22Rv1 (cell line): ENCODE measurements at regions not wholly inside any gene's neighbourhood (a gene's known extent, or its start where the extent isn't known, plus 50 kb on each side); places are given as distances from the start of the nearest gene placed in this dataset.

Experiments used
- CTCF ChIP-seq: fragments of 450-650 bp; IDR thresholded peaks from 2 replicates; pipeline ENCODE4 v1.5.1; 2017; ENCODE audit warnings: mild to moderate bottlenecking
- ZFX ChIP-seq: fragments of 450-650 bp; IDR thresholded peaks from 2 replicates; pipeline ENCODE4 v1.6.1; 2017; ENCODE audit warnings: antibody characterized with exemption, borderline replicate concordance

- TF ChIP-seq CTCF (no peak), ZFX (no peak)
These were observed 741.5 kb downstream of the TYW1 start for GRCh38 chr7:67738145-67738544.
